Transverse colon (tissue), 4 donors: ENCODE measurements at regions not wholly inside any gene's neighbourhood (a gene's known extent, or its start where the extent isn't known, plus 50 kb on each side); places are given as distances from the start of the nearest gene placed in this dataset.

ENCODE experiments used
- CTCF ChIP-seq, 5 experiments: fragments of 200-600 bp in 3 of 5; fragments of 450-650 bp in 2 of 5; sonication (generic) in 3 of 5; IDR thresholded peaks; 1 replicate in 2 of 5; 2 replicates in 3 of 5; pipeline ENCODE4 v1.5.1; 2016 to 2017; ENCODE audit warnings: antibody characterized with exemption in 5 of 5, inconsistent platforms in 3 of 5, mild to moderate bottlenecking in 2 of 5, moderate library complexity in 1 of 5
- EP300 ChIP-seq: sonication (generic); formaldehyde crosslinking; IDR thresholded peaks from one replicate; pipeline ENCODE4 v1.6.1; 2017; ENCODE audit warnings: antibody characterized with exemption, low read depth
- POLR2A ChIP-seq: fragments of 450-650 bp; IDR thresholded peaks from one replicate; pipeline ENCODE4 v1.6.1; 2016; ENCODE audit warnings: antibody characterized with exemption, mild to moderate bottlenecking, moderate library complexity
- POLR2AphosphoS5 ChIP-seq, 3 donors: sonication (generic); formaldehyde crosslinking; IDR thresholded peaks; one replicate each; pipeline ENCODE4 v1.6.1; 2016; ENCODE audit warnings: antibody characterized with exemption in 3 of 3

GRCh38 chr14:98943907-98944306 is 328.1 kb downstream of the BCL11B start:
- TF ChIP-seq CTCF (IDR thresholded peaks at IDR 0.05) = no peak
- TF ChIP-seq EP300 = no peak
- no peak for TF ChIP-seq POLR2A
- TF ChIP-seq POLR2AphosphoS5 (IDR thresholded peaks at IDR 0.05) = no peak
